ENCODE measurements at regions not wholly inside any gene's neighbourhood (a gene's known extent, or its start where the extent isn't known, plus 50 kb on each side); places are given as distances from the start of the nearest gene placed in this dataset.

GRCh38 chr13:76316998-76317527 is 569.1 kb downstream of the KCTD12 start:
- TF ChIP-seq EZH2 (IDR thresholded peaks at IDR 0.05; ENCODE audit: low read depth, low read length, severe bottlenecking) (no peak), EP300 (IDR thresholded peaks at IDR 0.05; ENCODE audit: borderline replicate concordance in 1 of 2, low read depth in 2 of 2, low read length in 2 of 2) (no peak)
- TF ChIP-seq, protein P1, sequence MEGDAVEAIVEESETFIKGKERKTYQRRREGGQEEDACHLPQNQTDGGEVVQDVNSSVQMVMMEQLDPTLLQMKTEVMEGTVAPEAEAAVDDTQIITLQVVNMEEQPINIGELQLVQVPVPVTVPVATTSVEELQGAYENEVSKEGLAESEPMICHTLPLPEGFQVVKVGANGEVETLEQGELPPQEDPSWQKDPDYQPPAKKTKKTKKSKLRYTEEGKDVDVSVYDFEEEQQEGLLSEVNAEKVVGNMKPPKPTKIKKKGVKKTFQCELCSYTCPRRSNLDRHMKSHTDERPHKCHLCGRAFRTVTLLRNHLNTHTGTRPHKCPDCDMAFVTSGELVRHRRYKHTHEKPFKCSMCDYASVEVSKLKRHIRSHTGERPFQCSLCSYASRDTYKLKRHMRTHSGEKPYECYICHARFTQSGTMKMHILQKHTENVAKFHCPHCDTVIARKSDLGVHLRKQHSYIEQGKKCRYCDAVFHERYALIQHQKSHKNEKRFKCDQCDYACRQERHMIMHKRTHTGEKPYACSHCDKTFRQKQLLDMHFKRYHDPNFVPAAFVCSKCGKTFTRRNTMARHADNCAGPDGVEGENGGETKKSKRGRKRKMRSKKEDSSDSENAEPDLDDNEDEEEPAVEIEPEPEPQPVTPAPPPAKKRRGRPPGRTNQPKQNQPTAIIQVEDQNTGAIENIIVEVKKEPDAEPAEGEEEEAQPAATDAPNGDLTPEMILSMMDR (IDR thresholded peaks at IDR 0.05; ENCODE audit: control extremely low read depth in 1 of 3, insufficient read depth in 1 of 3, low read depth in 1 of 3, low read length in 3 of 3), result no peak

All from H1 (cell line).